IMR-90 (cell line): ENCODE measurements at regions not wholly inside any gene's neighbourhood (a gene's known extent, or its start where the extent isn't known, plus 50 kb on each side); places are given as distances from the start of the nearest gene placed in this dataset.

Experiments used
- ATAC-seq: fragments of 200-7000 bp; cut with Tn5 transposase; 2 replicates; pipeline ENCODE4 v1.9.1; 2020; ENCODE audit warnings: low read depth, mild to moderate bottlenecking, moderate library complexity
- BruUV-seq: library from RNA; stranded (reverse); fragments of 400-500 nt; replicated peaks from 2 replicates; lab custom pipeline; 2021; lab: Mats Ljungman, UMichigan
- CTCF ChIA-PET: fragments of 300-600 bp; formaldehyde crosslinking; extraction: SDS; loops from one replicate; lab custom pipeline; 2021; ENCODE audit warnings: antibody characterized with exemption; lab: Yijun Ruan, JAX
- POLR2A ChIA-PET: fragments of 300-600 bp; sonication (Branson Sonifier 250); formaldehyde crosslinking; loops from one replicate; lab custom pipeline; 2022; ENCODE audit warnings: antibody characterized with exemption; ENCODE audit not compliant: unreplicated experiment; lab: Charles Lee
- DNase-seq: peaks from one replicate; pipeline ENCODE4 v3.0.0; 2013
- H2AFZ ChIP-seq: replicated peaks from 2 replicates; pipeline ENCODE3; 2013; ENCODE audit warnings: low read length, mild to moderate bottlenecking; ENCODE audit not compliant: poor library complexity
- H2AK5ac ChIP-seq: 2 replicates; pipeline ENCODE4 v1.6.1; 2013; ENCODE audit warnings: low read depth, low read length, inconsistent platforms
- H2AK9ac ChIP-seq: replicated peaks from 2 replicates; pipeline ENCODE3; 2013; ENCODE audit warnings: mild to moderate bottlenecking, low read depth, low read length, moderate library complexity; ENCODE audit not compliant: poor library complexity
- H2BK120ac ChIP-seq: 2 replicates; pipeline ENCODE4 v1.6.1; 2013; ENCODE audit warnings: low read depth, low read length, inconsistent platforms
- H2BK15ac ChIP-seq: 3 replicates; pipeline ENCODE4 v1.6.1; 2013; ENCODE audit warnings: low read depth, low read length, inconsistent platforms
- H2BK20ac ChIP-seq: 2 replicates; pipeline ENCODE4 v1.6.1; 2013; ENCODE audit warnings: low read depth, mild to moderate bottlenecking, inconsistent platforms, low read length, moderate library complexity
- H2BK5ac ChIP-seq: 2 replicates; pipeline ENCODE4 v1.6.1; 2013; ENCODE audit warnings: mild to moderate bottlenecking, low read depth, low read length, inconsistent platforms; ENCODE audit not compliant: poor library complexity, severe bottlenecking
- H3K14ac ChIP-seq: replicated peaks from 2 replicates; pipeline ENCODE4 v1.6.1; 2013; ENCODE audit warnings: low read depth, low read length, inconsistent platforms
- H3K18ac ChIP-seq: 2 replicates; pipeline ENCODE4 v1.6.1; 2013; ENCODE audit warnings: low read depth, low read length, control low read depth
- H3K23ac ChIP-seq: 2 replicates; pipeline ENCODE4 v1.6.1; 2013; ENCODE audit warnings: low read depth, low read length, inconsistent platforms
- H3K27ac ChIP-seq: 2 replicates; pipeline ENCODE4 v1.5.1; 2013; ENCODE audit warnings: mild to moderate bottlenecking, control low read depth, low read length; ENCODE audit not compliant: insufficient read depth
- H3K27me3 ChIP-seq: 2 replicates; pipeline ENCODE4 v1.6.1; 2013; ENCODE audit warnings: low read length; ENCODE audit not compliant: control insufficient read depth, insufficient read depth
- H3K36me3 ChIP-seq: 2 replicates; pipeline ENCODE4 v1.6.1; 2013; ENCODE audit warnings: low read length, mixed read lengths; ENCODE audit not compliant: control insufficient read depth, insufficient read depth
- H3K4ac ChIP-seq: 2 replicates; pipeline ENCODE4 v1.6.1; 2013; ENCODE audit warnings: low read depth, low read length, inconsistent platforms
- H3K4me1 ChIP-seq: 2 replicates; pipeline ENCODE4 v1.6.1; 2013; ENCODE audit warnings: low read length, mixed read lengths; ENCODE audit not compliant: control insufficient read depth, insufficient read depth
- H3K4me2 ChIP-seq: 2 replicates; pipeline ENCODE4 v1.6.1; 2013; ENCODE audit warnings: low read depth, mild to moderate bottlenecking, control low read depth, low read length, moderate library complexity
- H3K4me3 ChIP-seq: 2 replicates; pipeline ENCODE4 v1.5.1; 2013; ENCODE audit warnings: low read depth, mild to moderate bottlenecking, control low read depth, low read length, moderate library complexity; ENCODE audit not compliant: insufficient read depth
- H3K56ac ChIP-seq: 2 replicates; pipeline ENCODE4 v1.6.1; 2013; ENCODE audit warnings: low read length, inconsistent platforms; ENCODE audit not compliant: insufficient read depth; ENCODE audit errors: extremely low read depth
- H3K79me1 ChIP-seq, 2 experiments: 2 replicates each; pipeline ENCODE4 v1.6.1; 2013; ENCODE audit warnings: low read length in 2 of 2, inconsistent platforms in 1 of 2, low read depth in 1 of 2
- H3K9ac ChIP-seq: 2 replicates; pipeline ENCODE4 v1.6.1; 2013; ENCODE audit warnings: low read depth, low read length, control low read depth
- H3K9me1 ChIP-seq: 2 replicates; pipeline ENCODE4 v1.6.1; 2013; ENCODE audit warnings: low read length, inconsistent platforms; ENCODE audit not compliant: insufficient read depth
- H3K9me3 ChIP-seq: 2 replicates; pipeline ENCODE4 v1.6.1; 2013; ENCODE audit warnings: low read length; ENCODE audit not compliant: control insufficient read depth, insufficient read depth
- H4K20me1 ChIP-seq: 2 replicates; pipeline ENCODE4 v1.6.1; 2013; ENCODE audit warnings: low read length, inconsistent platforms; ENCODE audit not compliant: insufficient read depth
- H4K5ac ChIP-seq: 2 replicates; pipeline ENCODE4 v1.6.1; 2013; ENCODE audit warnings: mild to moderate bottlenecking, low read depth, low read length, control low read depth
- H4K8ac ChIP-seq, 2 experiments: 2 replicates each; pipeline ENCODE4 v1.6.1; 2013; ENCODE audit warnings: low read depth in 2 of 2, low read length in 2 of 2, control low read depth in 1 of 2, inconsistent platforms in 1 of 2
- H4K91ac ChIP-seq: 2 replicates; pipeline ENCODE4 v1.6.1; 2013; ENCODE audit warnings: low read depth, low read length, inconsistent platforms; ENCODE audit not compliant: insufficient read depth
- CEBPB ChIP-seq: IDR thresholded peaks from 2 replicates; pipeline ENCODE4 v1.6.1; 2012; ENCODE audit warnings: low read depth, low read length, improper control_type of control experiment
- MAFK ChIP-seq: IDR thresholded peaks from 2 replicates; pipeline ENCODE4 v1.6.1; 2012; ENCODE audit warnings: low read depth, low read length, improper control_type of control experiment
- WGBS, 2 experiments: methylation state at CpG; one replicate each; pipeline versions ENCODE4 v1.1.5 to v1.1.7; 2013; ENCODE audit warnings: missing lambda C conversion rate in 2 of 2; ENCODE audit not compliant: insufficient read length in 1 of 2; ENCODE audit errors: extremely low coverage in 2 of 2; 5-methylcytosine and 5-hydroxymethylcytosine counted together
- dilution Hi-C: fragments of 300-500 bp; cut with HindIII; formaldehyde crosslinking; loops from one replicate; pipeline ENCODE4 v1.14.3; 2018; ENCODE audit warnings: low sequenced_read_pairs; ENCODE audit not compliant: unreplicated experiment
- in situ Hi-C: fragments of 300-500 bp; cut with MboI; formaldehyde crosslinking; loops from 3 replicates; pipeline ENCODE4 v1.14.3; 2019; ENCODE audit warnings: low sequenced_read_pairs, inconsistent platforms, mixed read lengths
- intact Hi-C: fragments of 100-400 bp; cut with micrococcal nuclease; formaldehyde crosslinking; loops from 2 replicates; pipeline ENCODE4 v1.10.0; 2022

- BruUV-seq = no TSS peak
- in situ Hi-C loops = no loop called here
- TF ChIP-seq CEBPB = peak; percentile 63
- TF ChIP-seq MAFK = no peak
Observed at GRCh38 chr3:94413336-94414108, 350.7 kb downstream of the NSUN3 start.

More at GRCh38 chr3:94413336-94414108, 350.7 kb downstream of the NSUN3 start:
- no peak overlapping the region for H2BK15ac ChIP-seq
- DNase-seq (peak; percentile 88), ATAC-seq (peak; percentile 93)
- H3K79me1 ChIP-seq = no peaks in the 10 kb centered on the region
- H3K14ac ChIP-seq = no peak overlapping the region
- peaks cover 2% of the 10 kb centered on the region; the same call in 1 of the 2 replicates for H3K9me1 ChIP-seq
- no peak overlapping the region for H2AK9ac ChIP-seq
- H4K8ac ChIP-seq = no peak overlapping the region
- H3K4me1 ChIP-seq = no peaks in the 10 kb centered on the region; the same call in 1 of the 2 replicates
- no peak overlapping the region for H4K91ac ChIP-seq
- H3K18ac ChIP-seq = no peak overlapping the region; the same call in 1 of the 2 replicates
- no peak overlapping the region for H3K4ac ChIP-seq
- intact Hi-C loops (no loop called here), dilution Hi-C loops (no loop called here)
- H3K27ac ChIP-seq = no peak overlapping the region
- POLR2A ChIA-PET = no interaction called here
- H3K36me3 ChIP-seq = no peaks in the 10 kb centered on the region
- H3K23ac ChIP-seq = no peak overlapping the region
- H2BK120ac ChIP-seq = no peak overlapping the region
- H3K4me3 ChIP-seq = no peak overlapping the region
- CTCF ChIA-PET = interaction anchor here (0.7 kb wide), 1 partner anchor 38 kb away, joined by 3 read pairs; no protein-coding TSS in a partner anchor
- H3K56ac ChIP-seq = no peak overlapping the region
- H3K9me3 ChIP-seq = no peaks in the 10 kb centered on the region
- no peak overlapping the region for H4K5ac ChIP-seq
- H2AFZ ChIP-seq = no peak overlapping the region
- H2BK5ac ChIP-seq = no peak overlapping the region
- 71% methylated on average over 1 of the region's 4 CpGs; no CpG with 5 or more reads in 1 of the 2 experiments for WGBS, 2 experiments
- H2BK20ac ChIP-seq = no peak overlapping the region
- H3K9ac ChIP-seq = no peak overlapping the region
- no peak overlapping the region for H3K4me2 ChIP-seq
- H2AK5ac ChIP-seq = no peak overlapping the region
- H3K27me3 ChIP-seq = no peaks in the 10 kb centered on the region
- H4K20me1 ChIP-seq = no peaks in the 10 kb centered on the region
